HL-60 (cell line): ENCODE measurements at regions not wholly inside any gene's neighbourhood (a gene's known extent, or its start where the extent isn't known, plus 50 kb on each side); places are given as distances from the start of the nearest gene placed in this dataset.
"Not testable (repeated sequence)": the region's sequence is repeated elsewhere in the genome, so short reads cannot be mapped to it uniquely, and the experiment has no call there.

Experiments used
- DNase-seq, 2 experiments: peaks; one replicate each; pipeline ENCODE4 v3.0.0-alpha.2; 2010 to 2020; ENCODE audit warnings: low read depth in 1 of 2, low spot score in 1 of 2
- H3K27ac ChIP-seq: fragments of 250-450 bp; sonication (Bioruptor Pico); replicated peaks from 2 replicates; pipeline ENCODE4 v1.5.1; 2020; ENCODE audit warnings: mild to moderate bottlenecking, moderate library complexity
- H3K27me3 ChIP-seq: fragments of 250-450 bp; sonication (Bioruptor Pico); 2 replicates; pipeline ENCODE4 v1.5.1; 2021; ENCODE audit warnings: mild to moderate bottlenecking, moderate library complexity; ENCODE audit not compliant: insufficient read depth, poor library complexity, severe bottlenecking
- H3K4me3 ChIP-seq: replicated peaks from 2 replicates; pipeline ENCODE4 v1.5.1; 2011; ENCODE audit warnings: mild to moderate bottlenecking, control low read depth, low read length; ENCODE audit not compliant: insufficient read depth
- GABPA ChIP-seq: IDR thresholded peaks from 2 replicates; pipeline ENCODE4 v1.6.1; 2012; ENCODE audit warnings: low read depth
- POLR2AphosphoS5 ChIP-seq: IDR thresholded peaks from 2 replicates; pipeline ENCODE4 v1.6.1; 2012; ENCODE audit warnings: low read depth
- SPI1 ChIP-seq: IDR thresholded peaks from 2 replicates; pipeline ENCODE4 v1.6.1; 2012; ENCODE audit warnings: low read depth, mild to moderate bottlenecking, borderline replicate concordance
- TF ChIP-seq, protein P1 (sequence below): IDR thresholded peaks from 2 replicates; pipeline ENCODE4 v1.6.1; 2012; ENCODE audit warnings: low read depth; ENCODE audit not compliant: insufficient replicate concordance
- TF ChIP-seq, protein P2 (sequence below): IDR thresholded peaks from one replicate; pipeline ENCODE4 v1.5.1; 2011; ENCODE audit warnings: low read length, control low read depth, inconsistent platforms; ENCODE audit not compliant: insufficient read depth

DNA sequence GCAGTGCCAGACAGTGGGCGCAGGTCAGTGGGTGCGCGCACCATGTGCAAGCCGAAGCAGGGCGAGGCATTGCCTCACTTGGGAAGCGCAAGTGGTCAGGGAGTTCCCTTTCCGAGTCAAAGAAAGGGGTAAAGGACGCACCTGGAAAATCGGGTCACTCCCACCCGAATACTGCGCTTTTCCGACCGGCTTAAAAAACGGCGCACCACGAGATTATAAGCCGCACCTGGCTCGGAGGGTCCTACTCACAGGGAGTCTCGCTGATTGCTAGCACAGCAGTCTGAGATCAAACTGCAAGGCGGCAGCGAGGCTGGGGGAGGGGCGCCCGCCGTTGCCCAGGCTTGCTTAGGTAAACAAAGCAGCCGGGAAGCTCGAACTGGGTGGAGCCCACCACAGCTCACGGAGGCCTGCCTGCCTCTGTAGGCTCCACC is 77.9 kb downstream of the NR4A2 start:
- H3K4me3 ChIP-seq, H3K27me3 ChIP-seq, DNase-seq, H3K27ac ChIP-seq: not testable (repeated sequence)

DNA sequence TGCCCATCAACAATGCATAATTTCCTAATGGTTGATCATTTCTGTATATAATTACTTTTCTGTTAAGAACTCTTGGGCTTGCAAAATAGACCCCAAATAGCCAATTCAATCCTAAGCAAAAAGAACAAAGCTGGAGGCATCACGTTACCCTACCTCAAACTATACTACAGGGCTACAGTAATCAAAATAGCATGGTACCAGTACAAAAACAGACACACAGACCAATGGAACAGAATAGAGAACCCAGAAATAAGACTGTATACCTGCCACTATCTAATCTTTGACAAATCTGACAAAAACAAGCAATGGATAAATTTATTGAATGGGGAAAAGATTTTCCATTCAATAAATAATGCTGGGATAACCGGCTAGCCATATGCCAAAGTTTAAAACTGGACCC is 78.8 kb downstream of the NR4A2 start:
- H3K4me3 ChIP-seq, result no peak overlapping the region
- DNase-seq, result no peak
- no peaks in the 10 kb centered on the region for H3K27me3 ChIP-seq
- no peak for TF ChIP-seq SPI1
- TF ChIP-seq GABPA, result no peak
- TF ChIP-seq, protein P1, sequence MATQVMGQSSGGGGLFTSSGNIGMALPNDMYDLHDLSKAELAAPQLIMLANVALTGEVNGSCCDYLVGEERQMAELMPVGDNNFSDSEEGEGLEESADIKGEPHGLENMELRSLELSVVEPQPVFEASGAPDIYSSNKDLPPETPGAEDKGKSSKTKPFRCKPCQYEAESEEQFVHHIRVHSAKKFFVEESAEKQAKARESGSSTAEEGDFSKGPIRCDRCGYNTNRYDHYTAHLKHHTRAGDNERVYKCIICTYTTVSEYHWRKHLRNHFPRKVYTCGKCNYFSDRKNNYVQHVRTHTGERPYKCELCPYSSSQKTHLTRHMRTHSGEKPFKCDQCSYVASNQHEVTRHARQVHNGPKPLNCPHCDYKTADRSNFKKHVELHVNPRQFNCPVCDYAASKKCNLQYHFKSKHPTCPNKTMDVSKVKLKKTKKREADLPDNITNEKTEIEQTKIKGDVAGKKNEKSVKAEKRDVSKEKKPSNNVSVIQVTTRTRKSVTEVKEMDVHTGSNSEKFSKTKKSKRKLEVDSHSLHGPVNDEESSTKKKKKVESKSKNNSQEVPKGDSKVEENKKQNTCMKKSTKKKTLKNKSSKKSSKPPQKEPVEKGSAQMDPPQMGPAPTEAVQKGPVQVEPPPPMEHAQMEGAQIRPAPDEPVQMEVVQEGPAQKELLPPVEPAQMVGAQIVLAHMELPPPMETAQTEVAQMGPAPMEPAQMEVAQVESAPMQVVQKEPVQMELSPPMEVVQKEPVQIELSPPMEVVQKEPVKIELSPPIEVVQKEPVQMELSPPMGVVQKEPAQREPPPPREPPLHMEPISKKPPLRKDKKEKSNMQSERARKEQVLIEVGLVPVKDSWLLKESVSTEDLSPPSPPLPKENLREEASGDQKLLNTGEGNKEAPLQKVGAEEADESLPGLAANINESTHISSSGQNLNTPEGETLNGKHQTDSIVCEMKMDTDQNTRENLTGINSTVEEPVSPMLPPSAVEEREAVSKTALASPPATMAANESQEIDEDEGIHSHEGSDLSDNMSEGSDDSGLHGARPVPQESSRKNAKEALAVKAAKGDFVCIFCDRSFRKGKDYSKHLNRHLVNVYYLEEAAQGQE, result no peak
- no peak for TF ChIP-seq POLR2AphosphoS5
- TF ChIP-seq, protein P2, sequence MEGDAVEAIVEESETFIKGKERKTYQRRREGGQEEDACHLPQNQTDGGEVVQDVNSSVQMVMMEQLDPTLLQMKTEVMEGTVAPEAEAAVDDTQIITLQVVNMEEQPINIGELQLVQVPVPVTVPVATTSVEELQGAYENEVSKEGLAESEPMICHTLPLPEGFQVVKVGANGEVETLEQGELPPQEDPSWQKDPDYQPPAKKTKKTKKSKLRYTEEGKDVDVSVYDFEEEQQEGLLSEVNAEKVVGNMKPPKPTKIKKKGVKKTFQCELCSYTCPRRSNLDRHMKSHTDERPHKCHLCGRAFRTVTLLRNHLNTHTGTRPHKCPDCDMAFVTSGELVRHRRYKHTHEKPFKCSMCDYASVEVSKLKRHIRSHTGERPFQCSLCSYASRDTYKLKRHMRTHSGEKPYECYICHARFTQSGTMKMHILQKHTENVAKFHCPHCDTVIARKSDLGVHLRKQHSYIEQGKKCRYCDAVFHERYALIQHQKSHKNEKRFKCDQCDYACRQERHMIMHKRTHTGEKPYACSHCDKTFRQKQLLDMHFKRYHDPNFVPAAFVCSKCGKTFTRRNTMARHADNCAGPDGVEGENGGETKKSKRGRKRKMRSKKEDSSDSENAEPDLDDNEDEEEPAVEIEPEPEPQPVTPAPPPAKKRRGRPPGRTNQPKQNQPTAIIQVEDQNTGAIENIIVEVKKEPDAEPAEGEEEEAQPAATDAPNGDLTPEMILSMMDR, result no peak
- no peak overlapping the region for H3K27ac ChIP-seq

DNA sequence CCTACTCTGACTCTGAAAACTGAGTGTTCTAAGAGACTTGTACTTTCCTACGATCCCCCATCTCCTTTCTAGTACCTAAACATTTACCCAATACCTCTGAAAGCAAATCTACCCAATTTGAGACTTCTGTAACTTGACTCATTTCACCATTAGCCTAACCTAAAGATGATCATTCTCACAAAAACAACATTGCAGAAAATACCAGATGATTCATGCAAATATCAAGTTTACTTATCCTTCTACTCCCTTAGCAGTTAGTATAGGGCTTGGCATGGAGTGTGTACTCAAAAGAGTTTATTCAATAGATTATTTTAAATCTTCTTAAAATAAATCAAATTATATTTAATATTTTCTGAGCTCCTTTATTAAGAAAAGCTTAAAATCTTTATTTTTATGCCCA is 89.6 kb downstream of the NR4A2 start:
- no peak overlapping the region for H3K27ac ChIP-seq
- no peak for DNase-seq
- no peak overlapping the region for H3K4me3 ChIP-seq
- H3K27me3 ChIP-seq, result no peaks in the 10 kb centered on the region
- TF ChIP-seq SPI1, result no peak
- TF ChIP-seq, protein P2, result no peak
- no peak for TF ChIP-seq POLR2AphosphoS5
- TF ChIP-seq GABPA, result no peak
- TF ChIP-seq, protein P1, result no peak

DNA sequence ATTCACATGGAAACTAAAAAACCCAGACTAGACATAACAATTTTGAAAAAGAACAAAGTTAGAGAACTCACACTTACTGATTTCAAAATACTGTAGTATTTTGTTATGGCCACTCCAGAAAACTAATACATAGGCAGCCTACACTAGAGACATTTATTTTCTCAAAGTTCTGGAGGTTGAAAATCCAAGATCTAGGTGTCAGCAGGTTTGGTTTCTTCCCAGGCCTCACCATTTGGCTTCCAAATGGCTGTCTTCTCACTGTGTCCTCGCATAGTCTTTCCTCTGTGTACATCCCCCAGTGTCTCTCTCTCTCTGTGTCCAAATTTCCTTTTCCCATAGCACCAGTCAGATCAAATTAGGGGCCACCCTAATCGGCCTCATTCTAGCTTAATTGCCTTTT is 95.0 kb downstream of the NR4A2 start:
- Histone ChIP-seq H3K27ac (no peak overlapping the region), H3K4me3 (no peak overlapping the region), H3K27me3 (no peaks in the 10 kb centered on the region)
- DNase-seq, result no peak
- no peak for TF ChIP-seq POLR2AphosphoS5
- TF ChIP-seq, protein P1, result no peak
- TF ChIP-seq SPI1, result no peak
- TF ChIP-seq, protein P2, result no peak
- TF ChIP-seq GABPA, result no peak
